Endothelial cell of umbilical vein (primary cell): ENCODE measurements at regions not wholly inside any gene's neighbourhood (a gene's known extent, or its start where the extent isn't known, plus 50 kb on each side); places are given as distances from the start of the nearest gene placed in this dataset.
"Not testable (repeated sequence)": the region's sequence is repeated elsewhere in the genome, so short reads cannot be mapped to it uniquely, and the experiment has no call there.

Experiments used
- EZH2 ChIP-seq: IDR thresholded peaks from 2 replicates; pipeline ENCODE4 v1.6.1; 2012; ENCODE audit warnings: borderline replicate concordance, low read depth, mild to moderate bottlenecking, moderate library complexity, low read length, inconsistent platforms; ENCODE audit not compliant: severe bottlenecking
- FOS ChIP-seq: IDR thresholded peaks from 2 replicates; pipeline ENCODE4 v1.6.1; 2011; ENCODE audit warnings: mild to moderate bottlenecking, low read length, moderate library complexity, borderline replicate concordance; ENCODE audit not compliant: insufficient read depth
- MYC ChIP-seq: IDR thresholded peaks from one replicate; pipeline ENCODE4 v1.6.1; 2011; ENCODE audit warnings: mild to moderate bottlenecking, low read depth, low read length
- POLR2A ChIP-seq: IDR thresholded peaks from 2 replicates; pipeline ENCODE4 v1.6.1; 2012; ENCODE audit warnings: low read depth, mild to moderate bottlenecking, control low read depth, low read length
- POLR2AphosphoS5 ChIP-seq: IDR thresholded peaks from 2 replicates; pipeline ENCODE4 v1.6.1; 2012; ENCODE audit warnings: low read depth, mild to moderate bottlenecking, control low read depth, low read length, moderate library complexity; ENCODE audit not compliant: insufficient read depth
- TF ChIP-seq, protein P1 (sequence below), 2 donors: IDR thresholded peaks; 1 replicate in 1 of 2; 2 replicates in 1 of 2; pipeline ENCODE4 v1.5.1; 2011; ENCODE audit warnings: low read length in 2 of 2, mild to moderate bottlenecking in 2 of 2, moderate library complexity in 2 of 2, control low read depth in 1 of 2, inconsistent platforms in 1 of 2, low read depth in 1 of 2; ENCODE audit not compliant: insufficient read depth in 1 of 2; ENCODE audit errors: extremely low read depth in 1 of 2

DNA sequence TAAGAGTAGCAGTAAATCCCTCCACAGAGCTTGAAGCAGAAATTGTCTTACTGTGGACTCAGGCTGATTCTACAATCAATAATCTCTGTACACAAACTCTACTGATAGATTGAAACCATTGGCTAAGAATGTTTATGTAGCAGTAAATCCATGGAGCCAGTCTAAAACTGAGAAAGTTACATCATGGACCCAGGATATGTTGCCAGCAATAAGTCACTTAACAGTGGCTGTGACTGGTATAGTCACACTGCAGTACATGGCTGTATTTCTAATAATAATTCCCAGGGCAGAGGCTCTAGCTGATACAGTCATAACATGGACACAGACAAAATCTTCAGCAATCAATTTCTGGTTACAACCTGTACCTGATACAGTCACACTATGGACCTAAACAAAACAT is 262.8 kb downstream of the TSPY2 start:
- not testable (repeated sequence) for TF ChIP-seq POLR2AphosphoS5, MYC, POLR2A, EZH2, FOS
- TF ChIP-seq, protein P1, sequence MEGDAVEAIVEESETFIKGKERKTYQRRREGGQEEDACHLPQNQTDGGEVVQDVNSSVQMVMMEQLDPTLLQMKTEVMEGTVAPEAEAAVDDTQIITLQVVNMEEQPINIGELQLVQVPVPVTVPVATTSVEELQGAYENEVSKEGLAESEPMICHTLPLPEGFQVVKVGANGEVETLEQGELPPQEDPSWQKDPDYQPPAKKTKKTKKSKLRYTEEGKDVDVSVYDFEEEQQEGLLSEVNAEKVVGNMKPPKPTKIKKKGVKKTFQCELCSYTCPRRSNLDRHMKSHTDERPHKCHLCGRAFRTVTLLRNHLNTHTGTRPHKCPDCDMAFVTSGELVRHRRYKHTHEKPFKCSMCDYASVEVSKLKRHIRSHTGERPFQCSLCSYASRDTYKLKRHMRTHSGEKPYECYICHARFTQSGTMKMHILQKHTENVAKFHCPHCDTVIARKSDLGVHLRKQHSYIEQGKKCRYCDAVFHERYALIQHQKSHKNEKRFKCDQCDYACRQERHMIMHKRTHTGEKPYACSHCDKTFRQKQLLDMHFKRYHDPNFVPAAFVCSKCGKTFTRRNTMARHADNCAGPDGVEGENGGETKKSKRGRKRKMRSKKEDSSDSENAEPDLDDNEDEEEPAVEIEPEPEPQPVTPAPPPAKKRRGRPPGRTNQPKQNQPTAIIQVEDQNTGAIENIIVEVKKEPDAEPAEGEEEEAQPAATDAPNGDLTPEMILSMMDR (IDR thresholded peaks at IDR 0.05; ENCODE audit: extremely low read depth in 1 of 2, insufficient read depth in 1 of 2, low read depth in 1 of 2, low read length in 2 of 2) = not testable (repeated sequence)
